Testis (tissue), 2 donors: ENCODE measurements at regions not wholly inside any gene's neighbourhood (a gene's known extent, or its start where the extent isn't known, plus 50 kb on each side); places are given as distances from the start of the nearest gene placed in this dataset.

Source experiments
- CTCF ChIP-seq, 3 experiments: fragments of 450-650 bp in 2 of 3; fragments of 200-600 bp in 1 of 3; sonication (generic) in 1 of 3; IDR thresholded peaks; one replicate each; pipeline ENCODE4 v1.5.1; 2016 to 2019; ENCODE audit warnings: antibody characterized with exemption in 3 of 3, mild to moderate bottlenecking in 2 of 3, moderate library complexity in 1 of 3
- POLR2A ChIP-seq: fragments of 450-650 bp; IDR thresholded peaks from one replicate; pipeline ENCODE4 v1.6.1; 2017; ENCODE audit warnings: antibody characterized with exemption, mild to moderate bottlenecking, moderate library complexity

DNA sequence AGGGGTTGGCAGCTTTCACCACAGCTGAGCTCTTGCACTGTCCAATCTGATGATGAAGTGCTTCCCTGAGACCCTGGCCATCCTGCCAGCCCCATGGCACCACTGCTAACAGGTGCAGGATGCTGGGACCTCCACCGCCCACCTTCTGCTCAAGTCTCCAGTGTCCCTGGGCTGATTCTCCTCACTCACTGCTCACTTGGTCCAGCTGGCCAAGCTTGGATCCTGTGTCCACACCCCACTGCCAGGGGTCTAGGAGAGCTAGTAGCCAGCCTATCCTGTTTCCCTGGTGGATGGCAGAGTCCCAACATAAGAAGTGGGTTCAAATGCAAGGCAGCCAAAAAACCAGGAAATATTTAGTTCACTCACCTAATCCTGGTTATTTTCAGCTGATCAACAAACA is 217.2 kb upstream of the IRF2BP2 start:
- TF ChIP-seq CTCF (IDR thresholded peaks at IDR 0.05) = no peak
- no peak for TF ChIP-seq POLR2A
